ENCODE measurements at regions not wholly inside any gene's neighbourhood (a gene's known extent, or its start where the extent isn't known, plus 50 kb on each side); places are given as distances from the start of the nearest gene placed in this dataset.

DNA sequence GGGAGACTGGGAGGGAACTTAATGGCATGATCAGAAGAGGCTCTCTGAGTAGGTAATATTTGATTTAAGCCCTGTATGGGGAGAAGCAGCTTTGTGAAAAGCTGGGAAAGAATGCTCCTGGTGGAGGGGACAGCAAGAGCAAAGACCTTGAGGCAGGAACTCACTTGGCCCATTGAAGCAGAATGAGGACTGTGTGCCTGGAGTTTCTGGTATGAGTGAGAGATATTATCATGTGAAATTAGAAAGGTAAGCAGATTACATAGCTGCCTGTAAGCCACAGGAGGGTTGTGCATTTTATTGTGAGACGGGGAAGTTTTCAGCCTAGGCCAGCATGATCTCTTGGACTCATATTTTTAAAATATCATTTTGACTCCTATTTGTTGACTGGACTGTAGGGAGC lies 502.1 kb downstream of the DHX35 start:
- ATAC-seq (ENCODE audit: low FRiP score) (no peak), DNase-seq (no peak)
- H3K36me3 ChIP-seq (ENCODE audit: control insufficient read depth in 1 of 2, insufficient read depth in 2 of 2, low read length in 1 of 2), result no peaks in the 10 kb centered on the region
- H3K27ac ChIP-seq (ENCODE audit: low read depth in 1 of 2, low read length in 2 of 2), result no peak overlapping the region
- intact Hi-C loops (cut with DNase I), result no loop called here
- no peaks in the 10 kb centered on the region for H3K27me3 ChIP-seq (ENCODE audit: control insufficient read depth in 1 of 2, insufficient read depth in 2 of 2, low read length in 1 of 2)
- H3K4me3 ChIP-seq (ENCODE audit: low read length in 2 of 2), result no peak overlapping the region
- H3K9me3 ChIP-seq (ENCODE audit: control insufficient read depth, low read length), result no peaks in the 10 kb centered on the region
- 74 to 87% methylated on average over 1 of the region's 1 CpG for WGBS, 2 donors
- no peaks in the 10 kb centered on the region for H3K4me1 ChIP-seq (ENCODE audit: control insufficient read depth in 1 of 2, insufficient read depth in 2 of 2, low read length in 2 of 2)

DNA sequence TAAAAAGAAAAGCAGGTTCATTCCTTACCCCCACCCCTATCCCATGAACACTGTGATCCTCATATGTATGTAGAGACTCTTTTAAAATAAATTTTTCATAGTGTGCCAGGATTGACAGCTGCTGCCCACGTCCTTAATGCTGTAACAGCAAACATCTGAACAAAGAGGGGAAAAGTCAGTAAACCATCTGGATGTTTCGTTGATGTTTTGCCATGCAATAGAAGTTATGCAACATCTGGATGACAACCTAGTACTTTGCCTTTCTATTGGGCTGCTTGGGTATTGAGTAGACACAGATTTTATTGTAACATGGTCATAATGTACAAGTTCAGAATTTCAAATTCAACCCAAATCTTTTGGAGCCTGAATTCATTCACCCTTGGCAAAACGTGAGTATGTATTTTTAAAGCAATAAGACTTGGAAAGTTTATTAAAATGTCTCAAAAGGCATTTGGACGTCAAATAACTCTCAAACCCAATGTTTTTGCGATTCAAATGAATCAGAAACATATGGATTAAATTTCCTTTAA lies 500.3 kb downstream of the DHX35 start:
- WGBS, 2 donors, result 38 to 48% methylated on average over 5 of the region's 5 CpGs
- Histone ChIP-seq H3K27me3 (ENCODE audit: control insufficient read depth in 1 of 2, insufficient read depth in 2 of 2, low read length in 1 of 2) (no peaks in the 10 kb centered on the region), H3K4me1 (ENCODE audit: control insufficient read depth in 1 of 2, insufficient read depth in 2 of 2, low read length in 2 of 2) (no peaks in the 10 kb centered on the region), H3K36me3 (ENCODE audit: control insufficient read depth in 1 of 2, insufficient read depth in 2 of 2, low read length in 1 of 2) (no peaks in the 10 kb centered on the region), H3K9me3 (ENCODE audit: control insufficient read depth, low read length) (no peaks in the 10 kb centered on the region), H3K27ac (ENCODE audit: low read depth in 1 of 2, low read length in 2 of 2) (no peak overlapping the region), H3K4me3 (ENCODE audit: low read length in 2 of 2) (no peak overlapping the region)
- no peak for ATAC-seq (ENCODE audit: low FRiP score)
- no peak for DNase-seq
- intact Hi-C loops (cut with DNase I), result no loop called here

DNA sequence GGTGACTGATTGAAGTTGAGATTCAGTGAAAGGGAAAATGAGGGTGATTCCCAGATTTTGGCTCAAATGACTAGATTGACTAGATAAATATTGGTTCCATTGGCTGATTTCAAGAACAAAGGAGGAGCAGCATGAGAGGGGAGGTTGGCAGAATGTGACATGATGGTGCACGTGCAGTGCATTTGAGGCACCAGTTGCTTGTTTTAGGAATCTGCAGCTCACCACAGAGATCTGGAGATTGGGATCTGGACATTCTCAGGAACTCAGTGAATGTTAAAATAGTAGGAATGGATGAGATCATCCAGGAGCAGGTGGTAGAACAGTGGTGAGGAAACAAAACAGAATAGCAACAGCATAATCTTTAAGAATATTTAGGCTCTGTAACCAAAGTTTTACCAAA lies 496.3 kb downstream of the DHX35 start:
- DNase-seq (no peak), ATAC-seq (ENCODE audit: low FRiP score) (no peak)
- WGBS, 2 donors, result 73 to 89% methylated on average over 1 of the region's 1 CpG
- H3K4me3 ChIP-seq (ENCODE audit: low read length in 2 of 2), result no peak overlapping the region
- H3K27ac ChIP-seq (ENCODE audit: low read depth in 1 of 2, low read length in 2 of 2), result no peak overlapping the region
- intact Hi-C loops (cut with DNase I), result no loop called here
- no peaks in the 10 kb centered on the region for H3K9me3 ChIP-seq (ENCODE audit: control insufficient read depth, low read length)
- peaks cover 0 to 3% of the 10 kb centered on the region in 2 donors for H3K27me3 ChIP-seq (ENCODE audit: control insufficient read depth in 1 of 2, insufficient read depth in 2 of 2, low read length in 1 of 2)
- no peaks in the 10 kb centered on the region for H3K36me3 ChIP-seq (ENCODE audit: control insufficient read depth in 1 of 2, insufficient read depth in 2 of 2, low read length in 1 of 2)
- H3K4me1 ChIP-seq (ENCODE audit: control insufficient read depth in 1 of 2, insufficient read depth in 2 of 2, low read length in 2 of 2), result no peaks in the 10 kb centered on the region

DNA sequence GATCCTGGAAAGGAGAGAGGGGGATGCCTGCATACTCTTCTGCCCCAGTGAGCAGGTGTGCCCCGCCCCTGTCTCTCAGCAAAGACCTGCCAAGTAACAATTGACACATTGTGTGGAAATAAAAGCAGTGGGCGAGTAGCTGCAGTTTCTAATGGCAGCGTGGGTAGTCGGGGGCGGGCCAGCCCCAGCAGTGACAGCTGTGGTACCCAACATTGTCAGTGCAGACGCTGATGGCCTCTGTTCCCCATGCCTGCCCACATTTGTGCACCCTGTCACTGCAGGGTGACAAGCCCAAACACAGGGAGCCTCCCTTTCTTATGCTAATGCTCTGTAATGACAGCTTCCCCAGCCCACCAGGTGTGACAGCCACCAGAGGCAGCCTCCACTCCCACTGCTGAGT lies 491.7 kb downstream of the DHX35 start:
- 45% methylated on average over 6 of the region's 6 CpGs for WGBS, 2 donors
- no peak overlapping the region for H3K4me3 ChIP-seq (ENCODE audit: low read length in 2 of 2)
- ATAC-seq (ENCODE audit: low FRiP score) (no peak), DNase-seq (no peak)
- peaks cover 0 to 3% of the 10 kb centered on the region in 2 donors for H3K27me3 ChIP-seq (ENCODE audit: control insufficient read depth in 1 of 2, insufficient read depth in 2 of 2, low read length in 1 of 2)
- no peaks in the 10 kb centered on the region for H3K9me3 ChIP-seq (ENCODE audit: control insufficient read depth, low read length)
- intact Hi-C loops (cut with DNase I), result no loop called here
- no peaks in the 10 kb centered on the region for H3K36me3 ChIP-seq (ENCODE audit: control insufficient read depth in 1 of 2, insufficient read depth in 2 of 2, low read length in 1 of 2)
- H3K27ac ChIP-seq (ENCODE audit: low read depth in 1 of 2, low read length in 2 of 2), result no peak overlapping the region
- no peaks in the 10 kb centered on the region for H3K4me1 ChIP-seq (ENCODE audit: control insufficient read depth in 1 of 2, insufficient read depth in 2 of 2, low read length in 2 of 2)

DNA sequence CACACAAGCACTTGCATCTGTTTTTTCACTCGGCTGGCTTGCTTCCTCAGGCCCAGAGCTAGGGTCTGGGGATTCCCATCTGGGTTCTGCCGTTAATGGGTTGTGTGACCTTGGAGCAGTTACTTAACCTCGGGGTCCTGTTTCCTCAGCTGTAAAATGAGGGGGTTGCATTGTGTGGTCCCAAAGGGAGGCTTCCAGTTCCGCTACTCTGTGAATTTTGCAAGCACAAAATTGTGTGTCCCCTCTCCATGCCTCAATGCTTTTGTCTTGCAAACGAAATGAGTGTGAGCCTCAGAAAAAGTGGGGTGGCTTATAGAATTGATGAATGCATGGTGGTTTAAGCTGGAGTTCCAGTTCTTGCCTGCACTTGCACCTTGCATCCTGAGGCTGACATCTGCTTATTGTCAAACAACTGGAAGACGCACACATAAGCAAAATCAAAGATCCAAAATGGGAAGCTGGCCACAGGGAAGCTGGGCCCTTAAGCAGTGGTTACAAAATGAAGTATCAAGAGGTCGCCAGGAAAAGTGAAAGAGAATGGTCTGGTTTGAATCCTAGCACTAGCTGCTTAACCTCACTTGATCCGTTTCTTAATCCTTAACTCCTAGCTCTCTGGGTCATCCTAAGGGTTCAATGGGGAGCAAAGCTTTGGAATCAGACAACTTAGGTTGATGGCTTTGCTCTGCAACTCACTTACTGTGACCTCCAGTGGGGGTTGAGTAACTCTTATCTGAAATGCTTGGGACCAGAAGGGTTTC lies 490.6 kb downstream of the DHX35 start:
- Histone ChIP-seq H3K27me3 (ENCODE audit: control insufficient read depth in 1 of 2, insufficient read depth in 2 of 2, low read length in 1 of 2) (peaks cover 0 to 3% of the 10 kb centered on the region in 2 donors), H3K36me3 (ENCODE audit: control insufficient read depth in 1 of 2, insufficient read depth in 2 of 2, low read length in 1 of 2) (no peaks in the 10 kb centered on the region), H3K9me3 (ENCODE audit: control insufficient read depth, low read length) (no peaks in the 10 kb centered on the region), H3K27ac (ENCODE audit: low read depth in 1 of 2, low read length in 2 of 2) (no peak overlapping the region), H3K4me3 (ENCODE audit: low read length in 2 of 2) (no peak overlapping the region), H3K4me1 (ENCODE audit: control insufficient read depth in 1 of 2, insufficient read depth in 2 of 2, low read length in 2 of 2) (no peaks in the 10 kb centered on the region)
- ATAC-seq (ENCODE audit: low FRiP score) (no peak), DNase-seq (no peak)
- intact Hi-C loops (cut with DNase I), result no loop called here
- 43 to 50% methylated on average over 8 of the region's 8 CpGs for WGBS, 2 donors

DNA sequence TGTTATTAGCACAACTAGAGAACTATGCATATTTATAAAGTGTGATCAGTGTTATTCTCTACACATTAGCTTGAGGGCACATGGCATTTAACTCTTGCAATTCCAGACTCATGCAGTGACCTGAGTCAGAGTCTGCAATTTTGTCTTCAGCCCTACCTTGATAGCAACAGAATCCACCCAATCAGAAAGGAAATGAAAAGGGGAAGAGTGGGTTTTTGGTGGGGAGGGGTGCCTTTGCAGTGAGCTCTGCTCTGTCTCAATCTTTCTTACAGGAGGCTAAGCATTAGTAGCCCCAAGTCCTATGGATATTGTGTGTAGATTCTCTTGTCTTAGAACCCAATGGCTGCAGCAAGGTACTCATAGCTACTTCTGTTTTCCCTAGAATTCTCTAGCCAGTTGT lies 489.2 kb downstream of the DHX35 start:
- intact Hi-C loops (cut with DNase I), result no loop called here
- Histone ChIP-seq H3K4me3 (ENCODE audit: low read length in 2 of 2) (no peak overlapping the region), H3K27ac (ENCODE audit: low read depth in 1 of 2, low read length in 2 of 2) (no peak overlapping the region), H3K9me3 (ENCODE audit: control insufficient read depth, low read length) (no peaks in the 10 kb centered on the region), H3K4me1 (ENCODE audit: control insufficient read depth in 1 of 2, insufficient read depth in 2 of 2, low read length in 2 of 2) (no peaks in the 10 kb centered on the region), H3K27me3 (ENCODE audit: control insufficient read depth in 1 of 2, insufficient read depth in 2 of 2, low read length in 1 of 2) (peaks cover 0 to 3% of the 10 kb centered on the region in 2 donors), H3K36me3 (ENCODE audit: control insufficient read depth in 1 of 2, insufficient read depth in 2 of 2, low read length in 1 of 2) (no peaks in the 10 kb centered on the region)
- no peak for DNase-seq
- no peak for ATAC-seq (ENCODE audit: low FRiP score)

DNA sequence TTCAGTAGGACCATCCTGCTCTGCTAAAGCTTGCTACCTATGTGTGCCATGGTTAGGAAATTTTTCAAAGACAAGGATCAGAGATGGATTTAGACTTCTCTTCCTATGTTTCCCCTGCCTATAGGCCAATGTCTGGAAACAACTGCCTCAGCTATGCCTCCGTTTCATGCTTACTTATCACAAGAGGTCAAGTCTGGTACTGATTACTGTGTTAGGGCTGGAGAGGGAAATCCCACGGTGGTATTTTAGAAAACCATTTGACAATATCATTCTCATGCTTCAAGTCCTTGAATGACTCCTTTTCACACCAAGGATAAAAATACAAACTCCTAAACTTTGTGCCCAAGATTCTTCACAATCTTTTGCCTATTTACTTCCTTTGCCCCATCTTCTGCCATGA lies 484.3 kb downstream of the DHX35 start:
- Histone ChIP-seq H3K27me3 (ENCODE audit: control insufficient read depth in 1 of 2, insufficient read depth in 2 of 2, low read length in 1 of 2) (no peaks in the 10 kb centered on the region), H3K27ac (ENCODE audit: low read depth in 1 of 2, low read length in 2 of 2) (no peak overlapping the region), H3K9me3 (ENCODE audit: control insufficient read depth, low read length) (no peaks in the 10 kb centered on the region), H3K36me3 (ENCODE audit: control insufficient read depth in 1 of 2, insufficient read depth in 2 of 2, low read length in 1 of 2) (no peaks in the 10 kb centered on the region), H3K4me1 (ENCODE audit: control insufficient read depth in 1 of 2, insufficient read depth in 2 of 2, low read length in 2 of 2) (no peaks in the 10 kb centered on the region), H3K4me3 (ENCODE audit: low read length in 2 of 2) (no peak overlapping the region)
- WGBS, 2 donors, result 10 to 17% methylated on average over 2 of the region's 2 CpGs
- no peak for DNase-seq
- ATAC-seq (ENCODE audit: low FRiP score), result no peak
- intact Hi-C loops (cut with DNase I), result no loop called here

DNA sequence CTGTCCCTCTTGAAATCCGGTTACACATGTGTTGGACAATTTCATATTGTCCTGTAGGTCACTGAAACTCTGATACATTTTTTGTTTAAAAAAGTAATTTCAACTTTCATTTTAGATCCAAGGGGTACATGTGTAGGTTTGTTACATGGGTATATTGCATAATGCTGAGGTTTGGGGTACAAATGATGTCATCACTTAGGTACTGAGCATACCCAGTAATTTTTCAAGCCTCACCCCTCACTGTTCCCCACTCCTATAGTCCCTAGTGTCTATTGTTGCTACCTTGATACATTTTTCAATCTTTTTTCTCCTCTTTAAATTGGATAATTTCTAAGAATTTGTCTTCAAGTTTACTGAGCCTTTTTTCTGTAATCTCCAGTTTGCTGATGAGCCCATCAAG lies 483.0 kb downstream of the DHX35 start:
- DNase-seq (no peak), ATAC-seq (ENCODE audit: low FRiP score) (no peak)
- intact Hi-C loops (cut with DNase I), result no loop called here
- no peaks in the 10 kb centered on the region for H3K27me3 ChIP-seq (ENCODE audit: control insufficient read depth in 1 of 2, insufficient read depth in 2 of 2, low read length in 1 of 2)
- no peaks in the 10 kb centered on the region for H3K9me3 ChIP-seq (ENCODE audit: control insufficient read depth, low read length)
- 88% methylated on average over 1 of the region's 1 CpG for WGBS, 2 donors
- no peaks in the 10 kb centered on the region for H3K36me3 ChIP-seq (ENCODE audit: control insufficient read depth in 1 of 2, insufficient read depth in 2 of 2, low read length in 1 of 2)
- no peaks in the 10 kb centered on the region for H3K4me1 ChIP-seq (ENCODE audit: control insufficient read depth in 1 of 2, insufficient read depth in 2 of 2, low read length in 2 of 2)
- H3K4me3 ChIP-seq (ENCODE audit: low read length in 2 of 2), result no peak overlapping the region
- no peak overlapping the region for H3K27ac ChIP-seq (ENCODE audit: low read depth in 1 of 2, low read length in 2 of 2)

DNA sequence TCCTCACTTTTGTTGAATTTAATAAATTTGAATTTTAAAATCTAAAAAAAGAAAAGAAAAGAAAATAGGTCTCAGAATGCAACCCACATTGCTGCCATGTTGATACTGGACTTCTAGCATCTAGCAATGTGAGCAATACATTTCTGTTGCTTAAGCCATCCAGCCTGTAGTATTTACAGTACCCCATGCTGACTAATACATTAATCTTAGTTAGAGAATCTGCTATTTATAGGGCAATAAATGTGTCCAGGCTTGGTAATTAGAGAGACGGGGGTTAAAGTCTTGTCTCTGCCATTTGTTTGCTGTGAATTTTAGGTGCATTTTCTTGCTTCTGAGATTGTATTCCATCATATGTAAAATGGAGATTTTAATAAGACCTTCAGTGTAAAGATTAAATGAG lies 471.3 kb downstream of the DHX35 start:
- ATAC-seq (ENCODE audit: low FRiP score), result no peak

More for the DNA sequence above, 471.3 kb downstream of the DHX35 start:
- WGBS, 2 donors, result 49 to 64% methylated on average over 1 of the region's 1 CpG
- Histone ChIP-seq H3K27me3 (ENCODE audit: control insufficient read depth in 1 of 2, insufficient read depth in 2 of 2, low read length in 1 of 2) (no peaks in the 10 kb centered on the region), H3K4me3 (ENCODE audit: low read length in 2 of 2) (no peak overlapping the region), H3K36me3 (ENCODE audit: control insufficient read depth in 1 of 2, insufficient read depth in 2 of 2, low read length in 1 of 2) (no peaks in the 10 kb centered on the region), H3K27ac (ENCODE audit: low read depth in 1 of 2, low read length in 2 of 2) (no peak overlapping the region), H3K4me1 (ENCODE audit: control insufficient read depth in 1 of 2, insufficient read depth in 2 of 2, low read length in 2 of 2) (no peaks in the 10 kb centered on the region), H3K9me3 (ENCODE audit: control insufficient read depth, low read length) (peaks cover 1% of the 10 kb centered on the region)
- intact Hi-C loops (cut with DNase I), result no loop called here
- no peak for DNase-seq
